HCT116 (cell line): ENCODE measurements at regions not wholly inside any gene's neighbourhood (a gene's known extent, or its start where the extent isn't known, plus 50 kb on each side); places are given as distances from the start of the nearest gene placed in this dataset.

ENCODE experiments used
- ATAC-seq: fragments of 200-7000 bp; cut with Tn5 transposase; 2 replicates; pipeline ENCODE4 v1.9.1; 2020; ENCODE audit warnings: mild to moderate bottlenecking, moderate library complexity
- BruUV-seq: library from RNA; stranded (reverse); fragments of 400-500 nt; replicated peaks from 2 replicates; lab custom pipeline; 2021; lab: Mats Ljungman, UMichigan
- CTCF ChIA-PET: fragments of 300-600 bp; sonication (Branson Sonifier 250); formaldehyde crosslinking; loops from one replicate; lab custom pipeline; 2021; ENCODE audit warnings: antibody characterized with exemption; lab: Charles Lee
- POLR2A ChIA-PET: fragments of 300-600, 350-600 bp; sonication (Branson Sonifier 250); formaldehyde crosslinking; loops from one replicate; lab custom pipeline; 2021; ENCODE audit warnings: antibody characterized with exemption; lab: Charles Lee
- RAD21 ChIA-PET, 2 experiments: fragments of 300-600 bp; sonication (Branson Sonifier 250); formaldehyde crosslinking; loops; one replicate each; lab custom pipeline; 2023; ENCODE audit warnings: low total read pairs in 2 of 2; ENCODE audit not compliant: uncharacterized antibody in 2 of 2, unreplicated experiment in 2 of 2, low non-redundant PET in 1 of 2; lab: Charles Lee
- DNase-seq: peaks from one replicate; pipeline ENCODE4 v3.0.0-alpha.2; 2010; ENCODE audit warnings: low read depth, low spot score
- H2AFZ ChIP-seq: fragments of 200-600 bp; shearing (Covaris generic), sonication (generic); 2 replicates; pipeline ENCODE4 v1.6.1; 2017; ENCODE audit warnings: low read depth, mixed run types, mixed read lengths, antibody characterized with exemption, low read length; ENCODE audit not compliant: poor library complexity, severe bottlenecking
- H3K27ac ChIP-seq: 2 replicates; pipeline ENCODE4 v1.5.1; 2012; ENCODE audit warnings: low read depth, low read length
- H3K27me3 ChIP-seq: fragments of 200-600 bp; sonication (generic); 2 replicates; pipeline ENCODE4 v1.6.1; 2016; ENCODE audit warnings: mixed run types, low read length, mixed read lengths; ENCODE audit not compliant: insufficient read depth
- H3K36me3 ChIP-seq, 2 experiments: fragments of 200-500 bp in 1 of 2; fragments of 200-600 bp in 1 of 2; sonication (Bioruptor generic) in 1 of 2; sonication (generic) in 1 of 2; 2 replicates each; pipeline versions ENCODE4 v1.5.1 to v1.6.1; 2014 to 2016; ENCODE audit warnings: low read length in 2 of 2, inconsistent platforms in 1 of 2, mixed read lengths in 1 of 2, mixed run types in 1 of 2; ENCODE audit not compliant: insufficient read depth in 2 of 2, control insufficient read depth in 1 of 2
- H3K4me1 ChIP-seq, 2 experiments: fragments of 200-600 bp in 1 of 2; sonication (generic) in 1 of 2; 2 replicates each; pipeline versions ENCODE4 v1.5.1 to v1.6.1; 2012 to 2017; ENCODE audit warnings: low read length in 2 of 2, inconsistent platforms in 1 of 2, mild to moderate bottlenecking in 1 of 2, mixed read lengths in 1 of 2, mixed run types in 1 of 2, moderate library complexity in 1 of 2; ENCODE audit not compliant: insufficient read depth in 2 of 2, control insufficient read depth in 1 of 2
- H3K4me2 ChIP-seq: fragments of 200-600 bp; sonication (generic); 2 replicates; pipeline ENCODE4 v1.6.1; 2017; ENCODE audit warnings: mixed run types, low read length, mixed read lengths
- H3K4me3 ChIP-seq, 2 experiments: fragments of 200-600 bp in 1 of 2; sonication (generic) in 1 of 2; replicated peaks in 1 of 2; 2 replicates each; pipeline ENCODE4 v1.5.1; 2011 to 2016; ENCODE audit warnings: low read length in 2 of 2, control low read depth in 1 of 2, low read depth in 1 of 2, mild to moderate bottlenecking in 1 of 2, mixed read lengths in 1 of 2, mixed run types in 1 of 2
- H3K79me2 ChIP-seq: fragments of 200-600 bp; sonication (generic); 2 replicates; pipeline ENCODE4 v1.6.1; 2017; ENCODE audit warnings: mild to moderate bottlenecking, mixed run types, low read length, moderate library complexity, mixed read lengths; ENCODE audit not compliant: insufficient read depth
- H3K9ac ChIP-seq: fragments of 200-600 bp; sonication (generic); 2 replicates; pipeline ENCODE4 v1.6.1; 2016; ENCODE audit warnings: low read length, mixed read lengths
- H3K9me2 ChIP-seq: fragments of 200-600 bp; sonication (generic), shearing (Covaris generic); 2 replicates; pipeline ENCODE4 v1.6.1; 2017; ENCODE audit warnings: mixed run types, mild to moderate bottlenecking, moderate library complexity; ENCODE audit not compliant: insufficient read depth
- H3K9me3 ChIP-seq, 2 experiments: fragments of 200-500 bp in 1 of 2; fragments of 200-600 bp in 1 of 2; sonication (Bioruptor generic) in 1 of 2; sonication (generic) in 1 of 2; 2 replicates each; pipeline ENCODE4 v1.6.1; 2014 to 2017; ENCODE audit warnings: low read length in 2 of 2, mixed read lengths in 2 of 2, inconsistent platforms in 1 of 2, low read depth in 1 of 2, mild to moderate bottlenecking in 1 of 2, mixed run types in 1 of 2, moderate library complexity in 1 of 2; ENCODE audit not compliant: control insufficient read depth in 1 of 2, insufficient read depth in 1 of 2
- H4K20me1 ChIP-seq: fragments of 200-600 bp; sonication (generic), shearing (Covaris generic); 2 replicates; pipeline ENCODE4 v1.6.1; 2017; ENCODE audit warnings: mixed run types, mild to moderate bottlenecking, moderate library complexity; ENCODE audit not compliant: insufficient read depth
- ATF3 ChIP-seq: IDR thresholded peaks from 2 replicates; pipeline ENCODE4 v1.6.1; 2012
- CTCF ChIP-seq, 3 experiments: fragments of 200-600 bp in 1 of 3; sonication (generic) in 1 of 3; IDR thresholded peaks in 2 of 3; conservative IDR thresholded peaks in 1 of 3; 2 replicates each; pipeline ENCODE4 v1.5.1; 2012 to 2017; ENCODE audit warnings: low read depth in 2 of 3, low read length in 2 of 3, antibody characterized with exemption in 1 of 3, borderline replicate concordance in 1 of 3, control low read depth in 1 of 3, mild to moderate bottlenecking in 1 of 3, mixed read lengths in 1 of 3, mixed run types in 1 of 3, moderate library complexity in 1 of 3; ENCODE audit not compliant: insufficient read depth in 1 of 3
- EGR1 ChIP-seq: IDR thresholded peaks from 2 replicates; pipeline ENCODE4 v1.6.1; 2012; ENCODE audit warnings: low read depth
- ELF1 ChIP-seq: IDR thresholded peaks from 2 replicates; pipeline ENCODE4 v1.6.1; 2012; ENCODE audit warnings: low read depth, borderline replicate concordance
- EZH2phosphoT487 ChIP-seq: fragments of 200-600 bp; IDR thresholded peaks from 2 replicates; pipeline ENCODE4 v1.6.1; 2018; ENCODE audit warnings: antibody characterized with exemption, borderline replicate concordance
- FOSL1 ChIP-seq: IDR thresholded peaks from 2 replicates; pipeline ENCODE4 v1.6.1; 2012; ENCODE audit warnings: low read depth
- JUND ChIP-seq: IDR thresholded peaks from 2 replicates; pipeline ENCODE4 v1.6.1; 2012
- MAX ChIP-seq: IDR thresholded peaks from 2 replicates; pipeline ENCODE4 v1.6.1; 2012
- POLR2A ChIP-seq: IDR thresholded peaks from 2 replicates; pipeline ENCODE4 v1.7.0; 2011; ENCODE audit warnings: borderline replicate concordance; ENCODE audit not compliant: insufficient read depth, insufficient read length; ENCODE audit errors: extremely low read depth
- POLR2AphosphoS5 ChIP-seq: IDR thresholded peaks from 2 replicates; pipeline ENCODE4 v1.6.1; 2011; ENCODE audit warnings: mild to moderate bottlenecking, low read depth, low read length, moderate library complexity
- RAD21 ChIP-seq: IDR thresholded peaks from 2 replicates; pipeline ENCODE4 v1.6.1; 2012; ENCODE audit warnings: low read depth, mild to moderate bottlenecking
- REST ChIP-seq: IDR thresholded peaks from 2 replicates; pipeline ENCODE4 v1.6.1; 2012; ENCODE audit warnings: low read depth
- SP1 ChIP-seq: IDR thresholded peaks from 2 replicates; pipeline ENCODE4 v1.6.1; 2012; ENCODE audit warnings: low read depth
- TCF7L2 ChIP-seq: IDR thresholded peaks from 2 replicates; pipeline ENCODE4 v1.7.0; 2011; ENCODE audit warnings: borderline replicate concordance, inconsistent platforms; ENCODE audit not compliant: insufficient read depth, insufficient read length; ENCODE audit errors: extremely low read depth
- intact Hi-C: fragments of 100-400 bp; cut with micrococcal nuclease; formaldehyde crosslinking; loops from 2 replicates; pipeline ENCODE4 v1.10.0; 2022
- TF ChIP-seq, protein P1 (sequence below): IDR thresholded peaks from 2 replicates; pipeline ENCODE4 v1.6.1; 2011; ENCODE audit warnings: mild to moderate bottlenecking, low read length, moderate library complexity; ENCODE audit not compliant: insufficient replicate concordance; ENCODE audit errors: extremely low read depth

DNA sequence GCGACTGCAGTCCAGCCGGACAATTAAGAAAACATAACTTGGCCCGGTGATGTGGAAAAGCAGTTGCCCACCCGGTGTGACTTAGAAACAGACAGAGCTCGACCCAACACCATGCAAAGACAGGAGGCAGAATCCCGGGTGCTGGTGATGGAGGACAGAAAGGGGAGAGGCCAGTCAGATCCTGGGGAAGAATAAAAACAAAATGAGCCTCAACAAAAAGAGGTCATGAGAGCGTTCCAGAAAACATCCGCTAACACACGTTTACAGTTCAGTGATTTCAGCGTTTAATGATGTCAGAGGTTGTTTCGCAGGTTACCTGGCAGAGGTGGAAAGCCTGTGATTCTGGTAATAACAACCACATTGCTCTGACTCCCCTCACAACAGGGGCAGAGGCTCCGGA lies 111.9 kb downstream of the OSR1 start:
- Histone ChIP-seq H4K20me1 (no peaks in the 10 kb centered on the region), H3K4me2 (no peak overlapping the region), H3K4me1 (no peaks in the 10 kb centered on the region), H3K4me3 (no peak overlapping the region), H3K27ac (no peak overlapping the region), H3K27me3 (no peaks in the 10 kb centered on the region), H3K9me2 (no peaks in the 10 kb centered on the region), H3K9me3 (no peaks in the 10 kb centered on the region), H2AFZ (no peak overlapping the region), H3K79me2 (no peaks in the 10 kb centered on the region), H3K36me3 (no peaks in the 10 kb centered on the region), H3K9ac (no peak overlapping the region)
- TF ChIP-seq SP1 (no peak), ELF1 (no peak), JUND (no peak), FOSL1 (no peak), RAD21 (no peak), POLR2A (no peak), TCF7L2 (no peak), MAX (no peak), EGR1 (no peak), EZH2phosphoT487 (no peak), POLR2AphosphoS5 (no peak), REST (no peak), CTCF (IDR thresholded peaks at IDR 0.05 in 2 of 3, conservative IDR thresholded peaks at IDR 0.05 in 1 of 3; ENCODE audit: borderline replicate concordance in 1 of 3, insufficient read depth in 1 of 3, low read depth in 2 of 3, low read length in 2 of 3) (no peak), ATF3 (no peak)
- TF ChIP-seq, protein P1, sequence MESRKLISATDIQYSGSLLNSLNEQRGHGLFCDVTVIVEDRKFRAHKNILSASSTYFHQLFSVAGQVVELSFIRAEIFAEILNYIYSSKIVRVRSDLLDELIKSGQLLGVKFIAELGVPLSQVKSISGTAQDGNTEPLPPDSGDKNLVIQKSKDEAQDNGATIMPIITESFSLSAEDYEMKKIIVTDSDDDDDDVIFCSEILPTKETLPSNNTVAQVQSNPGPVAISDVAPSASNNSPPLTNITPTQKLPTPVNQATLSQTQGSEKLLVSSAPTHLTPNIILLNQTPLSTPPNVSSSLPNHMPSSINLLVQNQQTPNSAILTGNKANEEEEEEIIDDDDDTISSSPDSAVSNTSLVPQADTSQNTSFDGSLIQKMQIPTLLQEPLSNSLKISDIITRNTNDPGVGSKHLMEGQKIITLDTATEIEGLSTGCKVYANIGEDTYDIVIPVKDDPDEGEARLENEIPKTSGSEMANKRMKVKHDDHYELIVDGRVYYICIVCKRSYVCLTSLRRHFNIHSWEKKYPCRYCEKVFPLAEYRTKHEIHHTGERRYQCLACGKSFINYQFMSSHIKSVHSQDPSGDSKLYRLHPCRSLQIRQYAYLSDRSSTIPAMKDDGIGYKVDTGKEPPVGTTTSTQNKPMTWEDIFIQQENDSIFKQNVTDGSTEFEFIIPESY: no peak
- no peak for DNase-seq
- CTCF ChIA-PET: no interaction called here
- POLR2A ChIA-PET: no interaction called here
- intact Hi-C loops: no loop called here
- RAD21 ChIA-PET: no interaction called here
- BruUV-seq: no TSS peak
- no peak for ATAC-seq
